H9 (cell line): ENCODE measurements at regions not wholly inside any gene's neighbourhood (a gene's known extent, or its start where the extent isn't known, plus 50 kb on each side); places are given as distances from the start of the nearest gene placed in this dataset.

ENCODE experiments used
- DNase-seq: peaks from one replicate; pipeline ENCODE4 v3.0.0-alpha.2; 2017
- H2AFZ ChIP-seq: one replicate; pipeline ENCODE4 v1.6.1; 2013; ENCODE audit warnings: mild to moderate bottlenecking, low read length, control low read depth, moderate library complexity
- H2AK5ac ChIP-seq: 2 replicates; pipeline ENCODE4 v1.6.1; 2013; ENCODE audit warnings: low read length, control low read depth, mixed read lengths; ENCODE audit not compliant: insufficient read length
- H2BK120ac ChIP-seq: one replicate; pipeline ENCODE4 v1.6.1; 2013; ENCODE audit warnings: low read depth, mild to moderate bottlenecking, low read length, control low read depth, inconsistent platforms; ENCODE audit not compliant: poor library complexity, severe bottlenecking
- H2BK12ac ChIP-seq: 2 replicates; pipeline ENCODE4 v1.6.1; 2013; ENCODE audit warnings: low read length, control low read depth, mixed read lengths, low read depth; ENCODE audit not compliant: insufficient read length
- H2BK15ac ChIP-seq: 2 replicates; pipeline ENCODE4 v1.6.1; 2013; ENCODE audit warnings: low read depth, low read length, control low read depth
- H2BK20ac ChIP-seq: one replicate; pipeline ENCODE4 v1.6.1; 2013; ENCODE audit warnings: low read depth, mild to moderate bottlenecking, low read length, control low read depth, inconsistent platforms; ENCODE audit not compliant: poor library complexity, severe bottlenecking
- H2BK5ac ChIP-seq: 2 replicates; pipeline ENCODE4 v1.6.1; 2013; ENCODE audit warnings: low read length, control low read depth, mixed read lengths; ENCODE audit not compliant: insufficient read length
- H3K14ac ChIP-seq: 2 replicates; pipeline ENCODE4 v1.6.1; 2013; ENCODE audit warnings: low read length, control low read depth; ENCODE audit not compliant: insufficient read depth
- H3K18ac ChIP-seq: 2 replicates; pipeline ENCODE4 v1.6.1; 2013; ENCODE audit warnings: low read depth, mild to moderate bottlenecking, mixed read lengths, low read length, control low read depth; ENCODE audit not compliant: insufficient read length
- H3K23ac ChIP-seq: 2 replicates; pipeline ENCODE4 v1.6.1; 2013; ENCODE audit warnings: low read length, control low read depth, mixed read lengths, low read depth; ENCODE audit not compliant: insufficient read length
- H3K23me2 ChIP-seq: 2 replicates; pipeline ENCODE4 v1.6.1; 2013; ENCODE audit warnings: low read depth, mild to moderate bottlenecking, mixed read lengths, low read length, control low read depth; ENCODE audit not compliant: insufficient read length, poor library complexity, severe bottlenecking
- H3K27ac ChIP-seq: 2 replicates; pipeline ENCODE4 v1.5.1; 2013; ENCODE audit warnings: low read length, control low read depth, mixed read lengths, low read depth; ENCODE audit not compliant: insufficient read length
- H3K27me3 ChIP-seq: 2 replicates; pipeline ENCODE4 v1.6.1; 2013; ENCODE audit warnings: low read length, control low read depth, inconsistent platforms; ENCODE audit not compliant: insufficient read depth
- H3K4ac ChIP-seq: 2 replicates; pipeline ENCODE4 v1.6.1; 2013; ENCODE audit warnings: low read depth, mild to moderate bottlenecking, control low read depth, inconsistent platforms, low read length, moderate library complexity
- H3K4me1 ChIP-seq: 2 replicates; pipeline ENCODE4 v1.6.1; 2013; ENCODE audit warnings: low read length, control low read depth, inconsistent platforms; ENCODE audit not compliant: insufficient read depth
- H3K4me2 ChIP-seq: 2 replicates; pipeline ENCODE4 v1.6.1; 2013; ENCODE audit warnings: low read length, control low read depth, mixed read lengths; ENCODE audit not compliant: insufficient read length, insufficient read depth
- H3K56ac ChIP-seq: 2 replicates; pipeline ENCODE4 v1.6.1; 2013; ENCODE audit warnings: low read depth, mild to moderate bottlenecking, mixed read lengths, low read length, control low read depth; ENCODE audit not compliant: insufficient read length
- H3K79me1 ChIP-seq: 2 replicates; pipeline ENCODE4 v1.6.1; 2013; ENCODE audit warnings: low read depth, mild to moderate bottlenecking, moderate library complexity, low read length, control low read depth, inconsistent platforms; ENCODE audit not compliant: insufficient read depth, poor library complexity, severe bottlenecking
- H3K79me2 ChIP-seq: 2 replicates; pipeline ENCODE4 v1.6.1; 2013; ENCODE audit warnings: low read length, control low read depth, inconsistent platforms; ENCODE audit not compliant: insufficient read depth
- H3K9ac ChIP-seq: 2 replicates; pipeline ENCODE4 v1.6.1; 2013; ENCODE audit warnings: low read length, control low read depth, mixed read lengths; ENCODE audit not compliant: insufficient read length; ENCODE audit errors: extremely low read depth
- H3K9me3 ChIP-seq: one replicate; pipeline ENCODE4 v1.6.1; 2013; ENCODE audit warnings: low read depth, low read length, inconsistent platforms; ENCODE audit not compliant: control insufficient read depth
- H3T11ph ChIP-seq: one replicate; pipeline ENCODE4 v1.6.1; 2013; ENCODE audit warnings: mild to moderate bottlenecking, low read length, control low read depth, inconsistent platforms
- H4K20me1 ChIP-seq: one replicate; pipeline ENCODE4 v1.6.1; 2013; ENCODE audit not compliant: control insufficient read depth, insufficient read length, insufficient read depth
- H4K5ac ChIP-seq: 2 replicates; pipeline ENCODE4 v1.6.1; 2013; ENCODE audit warnings: low read depth, mild to moderate bottlenecking, mixed read lengths, low read length, control low read depth; ENCODE audit not compliant: insufficient read length
- H4K8ac ChIP-seq: replicated peaks from 2 replicates; pipeline ENCODE4 v1.6.1; 2013; ENCODE audit warnings: low read length, control low read depth, mixed read lengths, low read depth; ENCODE audit not compliant: insufficient read length
- H4K91ac ChIP-seq: 2 replicates; pipeline ENCODE4 v1.6.1; 2013; ENCODE audit warnings: low read depth, mild to moderate bottlenecking, moderate library complexity, mixed read lengths, low read length, control low read depth; ENCODE audit not compliant: insufficient read length
- H3K27ac Mint-ChIP-seq, 3 experiments: 2 replicates in 2 of 3; 3 replicates in 1 of 3; pipeline ENCODE4 v1.8.0; 2020 to 2021; ENCODE audit warnings: mixed read lengths in 3 of 3, mild to moderate bottlenecking in 1 of 3, moderate library complexity in 1 of 3
- H3K27me3 Mint-ChIP-seq: 2 replicates; pipeline ENCODE4 v1.8.0; 2021; ENCODE audit warnings: low read depth, mild to moderate bottlenecking, moderate library complexity, mixed read lengths
- H3K36me3 Mint-ChIP-seq, 3 experiments: 2 replicates in 2 of 3; 3 replicates in 1 of 3; pipeline ENCODE4 v1.8.0; 2020 to 2021; ENCODE audit warnings: low read depth in 3 of 3, mixed read lengths in 3 of 3; ENCODE audit not compliant: insufficient read depth in 1 of 3
- H3K4me1 Mint-ChIP-seq, 2 experiments: 2 replicates each; pipeline ENCODE4 v1.8.0; 2020; ENCODE audit warnings: mixed read lengths in 2 of 2
- H3K4me3 Mint-ChIP-seq, 2 experiments: 2 replicates in 1 of 2; 3 replicates in 1 of 2; pipeline ENCODE4 v1.8.0; 2020 to 2021; ENCODE audit warnings: mild to moderate bottlenecking in 2 of 2, mixed read lengths in 2 of 2, moderate library complexity in 1 of 2
- H3K9me3 Mint-ChIP-seq, 2 experiments: 2 replicates in 1 of 2; 3 replicates in 1 of 2; pipeline ENCODE4 v1.8.0; 2020; ENCODE audit warnings: mild to moderate bottlenecking in 2 of 2, mixed read lengths in 2 of 2, moderate library complexity in 1 of 2
- CTCF ChIP-seq: fragments of 200-600 bp; sonication (generic); conservative IDR thresholded peaks from 3 replicates; pipeline ENCODE4 v1.8.0; 2021; ENCODE audit warnings: antibody characterized with exemption, mild to moderate bottlenecking
- WGBS: extraction: QIAGEN DNeasy Blood & Tissue Kit; methylation state at CpG from one replicate; pipeline ENCODE4 v1.1.7; 2013; ENCODE audit warnings: missing lambda C conversion rate, low lambda C conversion rate, mixed read lengths; ENCODE audit not compliant: insufficient read length; ENCODE audit errors: extremely low coverage; 5-methylcytosine and 5-hydroxymethylcytosine counted together

GRCh38 chr20:40571639-40572038 is 117.4 kb downstream of the MAFB start:
- Mint-ChIP-seq H3K4me1 (0 out of 4 replicates have a peak, but pooled peaks cover 0 to 2% of the 10 kb centered on the region in 2 experiments), H3K4me3 (no peak overlapping the region), H3K27me3 (no peaks in the 10 kb centered on the region; the same call in 1 of the 2 replicates), H3K9me3 (peaks cover 0 to 3% of the 10 kb centered on the region in 2 experiments; a peak in 1 of 5 replicates), H3K27ac (no peak overlapping the region), H3K36me3 (peaks cover 0 to 2% (median 0%) of the 10 kb centered on the region in 3 experiments; a peak in 1 of 7 replicates)
- H3K23me2 ChIP-seq, result no peaks in the 10 kb centered on the region
- no peak overlapping the region for H3T11ph ChIP-seq
- no peaks in the 10 kb centered on the region for H3K79me1 ChIP-seq
- H2AK5ac ChIP-seq, result no peak overlapping the region
- no peaks in the 10 kb centered on the region for H4K20me1 ChIP-seq
- no peak overlapping the region for H3K4ac ChIP-seq
- H2BK20ac ChIP-seq, result no peak overlapping the region
- no peak overlapping the region for H2BK120ac ChIP-seq
- H3K18ac ChIP-seq, result no peak overlapping the region
- no peak overlapping the region for H3K4me2 ChIP-seq
- no peaks in the 10 kb centered on the region for H3K4me1 ChIP-seq
- no peak overlapping the region for H3K27ac ChIP-seq
- no peak for TF ChIP-seq CTCF
- H2BK15ac ChIP-seq, result no peak overlapping the region
- H3K9ac ChIP-seq, result no peak overlapping the region
- no peak overlapping the region for H2AFZ ChIP-seq
- H3K56ac ChIP-seq, result no peak overlapping the region
- H3K9me3 ChIP-seq, result no peaks in the 10 kb centered on the region
- no CpG with 5 or more reads among the region's 1 CpG for WGBS
- H3K14ac ChIP-seq, result no peak overlapping the region
- DNase-seq, result no peak
- no peak overlapping the region for H3K23ac ChIP-seq
- H3K27me3 ChIP-seq, result no peaks in the 10 kb centered on the region
- no peak overlapping the region for H2BK12ac ChIP-seq
- no peak overlapping the region for H4K8ac ChIP-seq
- H3K79me2 ChIP-seq, result no peaks in the 10 kb centered on the region
- no peak overlapping the region for H4K91ac ChIP-seq
- H4K5ac ChIP-seq, result no peak overlapping the region
- H2BK5ac ChIP-seq, result no peak overlapping the region
